IPS-18a (cell line): ENCODE measurements at regions not wholly inside any gene's neighbourhood (a gene's known extent, or its start where the extent isn't known, plus 50 kb on each side); places are given as distances from the start of the nearest gene placed in this dataset.
"Not testable (repeated sequence)": the region's sequence is repeated elsewhere in the genome, so short reads cannot be mapped to it uniquely, and the experiment has no call there.

Experiments used
- H3K27ac ChIP-seq: one replicate; pipeline ENCODE4 v1.5.1; 2013; ENCODE audit warnings: low read length
- H3K27me3 ChIP-seq: one replicate; pipeline ENCODE4 v1.6.1; 2013; ENCODE audit warnings: mild to moderate bottlenecking, low read length; ENCODE audit not compliant: control insufficient read depth, insufficient read depth
- H3K36me3 ChIP-seq: one replicate; pipeline ENCODE4 v1.6.1; 2013; ENCODE audit warnings: low read depth, low read length; ENCODE audit not compliant: control insufficient read depth
- H3K4me1 ChIP-seq: one replicate; pipeline ENCODE4 v1.6.1; 2013; ENCODE audit warnings: low read depth, low read length; ENCODE audit not compliant: control insufficient read depth
- H3K4me3 ChIP-seq: one replicate; pipeline ENCODE4 v1.5.1; 2013; ENCODE audit warnings: low read length
- H3K9ac ChIP-seq: one replicate; pipeline ENCODE4 v1.6.1; 2013; ENCODE audit warnings: mild to moderate bottlenecking, low read length, moderate library complexity
- H3K9me3 ChIP-seq: one replicate; pipeline ENCODE4 v1.6.1; 2013; ENCODE audit warnings: low read depth, low read length; ENCODE audit not compliant: control insufficient read depth

- no peaks in the 10 kb centered on the region for H3K27me3 ChIP-seq
Observed at GRCh38 chr11:92070026-92070889, 154.4 kb upstream of the FAT3 start.

GRCh38 chr11:92067016-92067415, 157.6 kb upstream of the FAT3 start:
- H3K36me3 ChIP-seq = no peaks in the 10 kb centered on the region
- H3K4me3 ChIP-seq = no peak overlapping the region
- no peak overlapping the region for H3K9ac ChIP-seq
- no peak overlapping the region for H3K27ac ChIP-seq
- H3K27me3 ChIP-seq = no peaks in the 10 kb centered on the region
- H3K4me1 ChIP-seq = no peaks in the 10 kb centered on the region
- H3K9me3 ChIP-seq = peaks cover 5% of the 10 kb centered on the region

More at GRCh38 chr11:92070026-92070889, 154.4 kb upstream of the FAT3 start:
- Histone ChIP-seq H3K4me1 (no peaks in the 10 kb centered on the region), H3K4me3 (no peak overlapping the region), H3K36me3 (no peaks in the 10 kb centered on the region), H3K9me3 (peaks cover 9% of the 10 kb centered on the region), H3K27ac (no peak overlapping the region), H3K9ac (no peak overlapping the region)

- Histone ChIP-seq H3K4me1 (no peaks in the 10 kb centered on the region), H3K27me3 (no peaks in the 10 kb centered on the region), H3K9me3 (no peaks in the 10 kb centered on the region), H3K4me3 (no peak overlapping the region), H3K9ac (no peak overlapping the region), H3K27ac (no peak overlapping the region), H3K36me3 (no peaks in the 10 kb centered on the region)
Observed at GRCh38 chr11:92061456-92062062, 163.1 kb upstream of the FAT3 start.

- Histone ChIP-seq H3K27me3 (no peaks in the 10 kb centered on the region), H3K4me3 (no peak overlapping the region), H3K9ac (no peak overlapping the region), H3K36me3 (no peaks in the 10 kb centered on the region), H3K27ac (no peak overlapping the region), H3K4me1 (no peaks in the 10 kb centered on the region), H3K9me3 (no peaks in the 10 kb centered on the region)
Observed at GRCh38 chr11:92057849-92058442, 166.7 kb upstream of the FAT3 start.

GRCh38 chr11:92053216-92053615, 171.4 kb upstream of the FAT3 start:
- Histone ChIP-seq H3K36me3 (no peaks in the 10 kb centered on the region), H3K27ac (no peak overlapping the region), H3K4me1 (no peaks in the 10 kb centered on the region), H3K9ac (no peak overlapping the region), H3K9me3 (no peaks in the 10 kb centered on the region), H3K4me3 (no peak overlapping the region), H3K27me3 (no peaks in the 10 kb centered on the region)

GRCh38 chr11:92050305-92050704, 174.3 kb upstream of the FAT3 start:
- Histone ChIP-seq H3K36me3 (no peaks in the 10 kb centered on the region), H3K9ac (no peak overlapping the region), H3K27me3 (no peaks in the 10 kb centered on the region), H3K9me3 (no peaks in the 10 kb centered on the region), H3K4me3 (no peak overlapping the region), H3K27ac (no peak overlapping the region), H3K4me1 (no peaks in the 10 kb centered on the region)

- Histone ChIP-seq H3K9me3 (no peaks in the 10 kb centered on the region), H3K36me3 (no peaks in the 10 kb centered on the region), H3K27me3 (no peaks in the 10 kb centered on the region), H3K4me1 (no peaks in the 10 kb centered on the region), H3K27ac (no peak overlapping the region), H3K4me3 (no peak overlapping the region), H3K9ac (no peak overlapping the region)
Observed at GRCh38 chr11:92048415-92048814, 176.2 kb upstream of the FAT3 start.

- H3K36me3 ChIP-seq = no peaks in the 10 kb centered on the region
- no peak overlapping the region for H3K4me3 ChIP-seq
- H3K9ac ChIP-seq = no peak overlapping the region
- no peaks in the 10 kb centered on the region for H3K27me3 ChIP-seq
- no peak overlapping the region for H3K27ac ChIP-seq
- H3K4me1 ChIP-seq = no peaks in the 10 kb centered on the region
- H3K9me3 ChIP-seq = no peaks in the 10 kb centered on the region
Observed at GRCh38 chr11:92046103-92046502, 178.5 kb upstream of the FAT3 start.

- Histone ChIP-seq H3K9ac (no peak overlapping the region), H3K4me1 (no peaks in the 10 kb centered on the region), H3K27ac (no peak overlapping the region), H3K27me3 (no peaks in the 10 kb centered on the region), H3K9me3 (no peaks in the 10 kb centered on the region), H3K36me3 (no peaks in the 10 kb centered on the region), H3K4me3 (no peak overlapping the region)
Observed at GRCh38 chr11:92045301-92045700, 179.3 kb upstream of the FAT3 start.

- Histone ChIP-seq H3K27me3 (no peaks in the 10 kb centered on the region), H3K9me3 (no peaks in the 10 kb centered on the region), H3K36me3 (no peaks in the 10 kb centered on the region), H3K9ac (no peak overlapping the region), H3K4me1 (no peaks in the 10 kb centered on the region), H3K27ac (no peak overlapping the region), H3K4me3 (no peak overlapping the region)
Observed at GRCh38 chr11:92035488-92035887, 189.1 kb upstream of the FAT3 start.

- not testable (repeated sequence) for H3K9ac ChIP-seq, H3K27me3 ChIP-seq, H3K4me1 ChIP-seq, H3K36me3 ChIP-seq, H3K9me3 ChIP-seq, H3K4me3 ChIP-seq, H3K27ac ChIP-seq
Observed at GRCh38 chr11:92027136-92027535, 197.5 kb upstream of the FAT3 start.
